ENCODE measurements at regions not wholly inside any gene's neighbourhood (a gene's known extent, or its start where the extent isn't known, plus 50 kb on each side); places are given as distances from the start of the nearest gene placed in this dataset.
A peak's percentile ranks its signal among the peaks of the same experiment; 100 is the strongest.

DNA sequence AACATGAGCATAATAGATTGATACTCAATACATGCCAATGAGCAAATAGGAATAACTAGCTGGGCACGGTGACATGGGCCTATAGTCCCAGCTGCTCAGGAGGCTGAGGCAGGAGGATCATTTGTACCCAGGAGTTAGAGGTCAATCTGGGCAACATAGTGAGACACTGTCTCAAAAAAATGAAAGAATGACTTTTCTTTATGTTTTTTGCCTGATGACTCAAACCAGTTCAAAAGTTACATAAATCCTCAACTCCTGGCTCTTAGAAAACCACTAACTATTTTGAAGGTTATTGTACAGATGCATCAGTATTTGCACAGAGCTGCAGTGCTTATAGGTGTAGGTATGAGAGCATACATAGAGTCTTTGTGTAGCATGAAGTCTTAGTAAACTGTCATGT lies 219.2 kb upstream of the RGS6 start:
- H3K9me3 ChIP-seq, result no peaks in the 10 kb centered on the region
- TF ChIP-seq, protein P1, sequence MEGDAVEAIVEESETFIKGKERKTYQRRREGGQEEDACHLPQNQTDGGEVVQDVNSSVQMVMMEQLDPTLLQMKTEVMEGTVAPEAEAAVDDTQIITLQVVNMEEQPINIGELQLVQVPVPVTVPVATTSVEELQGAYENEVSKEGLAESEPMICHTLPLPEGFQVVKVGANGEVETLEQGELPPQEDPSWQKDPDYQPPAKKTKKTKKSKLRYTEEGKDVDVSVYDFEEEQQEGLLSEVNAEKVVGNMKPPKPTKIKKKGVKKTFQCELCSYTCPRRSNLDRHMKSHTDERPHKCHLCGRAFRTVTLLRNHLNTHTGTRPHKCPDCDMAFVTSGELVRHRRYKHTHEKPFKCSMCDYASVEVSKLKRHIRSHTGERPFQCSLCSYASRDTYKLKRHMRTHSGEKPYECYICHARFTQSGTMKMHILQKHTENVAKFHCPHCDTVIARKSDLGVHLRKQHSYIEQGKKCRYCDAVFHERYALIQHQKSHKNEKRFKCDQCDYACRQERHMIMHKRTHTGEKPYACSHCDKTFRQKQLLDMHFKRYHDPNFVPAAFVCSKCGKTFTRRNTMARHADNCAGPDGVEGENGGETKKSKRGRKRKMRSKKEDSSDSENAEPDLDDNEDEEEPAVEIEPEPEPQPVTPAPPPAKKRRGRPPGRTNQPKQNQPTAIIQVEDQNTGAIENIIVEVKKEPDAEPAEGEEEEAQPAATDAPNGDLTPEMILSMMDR (IDR thresholded peaks at IDR 0.05), result no peak
- peaks cover 25 to 38% of the 10 kb centered on the region in 2 donors for H3K4me1 ChIP-seq (ENCODE audit: control insufficient read depth in 1 of 2, low read depth in 2 of 2)
- DNase-seq (ENCODE audit: low spot score) (no peak), ATAC-seq (ENCODE audit: insufficient number of reproducible peaks, low FRiP score, low read depth) (no peak)
- H3K27ac ChIP-seq, result peak overlapping the region; percentile 41 to 70
- no peak overlapping the region for H3K4me3 ChIP-seq
- H3K27me3 ChIP-seq (replicated peaks; ENCODE audit: insufficient read depth), result no peaks in the 10 kb centered on the region
- no peaks in the 10 kb centered on the region for H3K36me3 ChIP-seq

DNA sequence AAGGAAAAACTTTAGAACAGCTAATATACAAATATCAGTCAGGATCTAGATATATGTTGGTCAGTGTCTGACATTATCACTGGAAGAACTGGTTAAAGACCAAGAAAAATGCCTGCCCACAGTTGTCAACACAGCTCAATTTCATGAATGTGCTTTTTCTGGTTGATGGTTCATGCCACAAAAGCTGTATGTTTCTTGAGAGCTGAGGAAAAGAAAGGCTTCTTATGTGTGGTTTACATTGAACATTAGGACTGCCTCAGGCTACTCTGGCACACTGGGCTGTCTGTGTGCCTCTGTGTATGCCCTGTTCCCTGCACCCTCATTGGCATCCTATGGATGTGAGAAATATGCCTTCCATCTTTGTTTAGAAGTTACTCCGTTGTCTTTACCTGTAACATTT lies 218.8 kb upstream of the RGS6 start:
- DNase-seq (ENCODE audit: low spot score) (no peak), ATAC-seq (ENCODE audit: insufficient number of reproducible peaks, low FRiP score, low read depth) (no peak)
- Histone ChIP-seq H3K27me3 (replicated peaks; ENCODE audit: insufficient read depth) (no peaks in the 10 kb centered on the region), H3K4me1 (ENCODE audit: control insufficient read depth in 1 of 2, low read depth in 2 of 2) (peaks cover 25 to 38% of the 10 kb centered on the region in 2 donors), H3K9me3 (no peaks in the 10 kb centered on the region), H3K36me3 (no peaks in the 10 kb centered on the region), H3K27ac (no peak overlapping the region), H3K4me3 (no peak overlapping the region)
- TF ChIP-seq, protein P1 (IDR thresholded peaks at IDR 0.05), result no peak

DNA sequence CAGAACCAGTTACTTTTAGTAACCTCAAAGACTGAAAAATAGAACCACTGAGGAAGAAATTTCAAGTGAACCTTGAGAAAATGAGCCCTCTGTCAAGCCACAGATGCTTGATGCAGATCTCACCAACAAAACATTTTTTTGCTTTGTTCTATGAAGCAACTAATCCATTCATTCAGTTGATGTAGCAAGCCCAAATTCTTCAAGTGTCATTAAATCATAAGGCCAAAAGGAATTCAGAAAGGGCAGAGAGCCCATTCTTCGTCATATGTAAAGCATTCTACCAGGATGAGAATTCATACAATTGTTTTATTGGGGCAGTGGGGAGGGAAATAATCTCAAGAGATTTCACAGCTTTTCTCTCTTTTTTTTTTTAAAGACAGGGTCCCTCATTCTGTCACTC lies 218.0 kb upstream of the RGS6 start:
- Histone ChIP-seq H3K9me3 (no peaks in the 10 kb centered on the region), H3K27ac (no peak overlapping the region), H3K4me1 (ENCODE audit: control insufficient read depth in 1 of 2, low read depth in 2 of 2) (peaks cover 25 to 38% of the 10 kb centered on the region in 2 donors), H3K4me3 (no peak overlapping the region), H3K27me3 (replicated peaks; ENCODE audit: insufficient read depth) (no peaks in the 10 kb centered on the region), H3K36me3 (no peaks in the 10 kb centered on the region)
- ATAC-seq (ENCODE audit: insufficient number of reproducible peaks, low FRiP score, low read depth) (no peak), DNase-seq (ENCODE audit: low spot score) (no peak)
- TF ChIP-seq, protein P1 (IDR thresholded peaks at IDR 0.05), result no peak

DNA sequence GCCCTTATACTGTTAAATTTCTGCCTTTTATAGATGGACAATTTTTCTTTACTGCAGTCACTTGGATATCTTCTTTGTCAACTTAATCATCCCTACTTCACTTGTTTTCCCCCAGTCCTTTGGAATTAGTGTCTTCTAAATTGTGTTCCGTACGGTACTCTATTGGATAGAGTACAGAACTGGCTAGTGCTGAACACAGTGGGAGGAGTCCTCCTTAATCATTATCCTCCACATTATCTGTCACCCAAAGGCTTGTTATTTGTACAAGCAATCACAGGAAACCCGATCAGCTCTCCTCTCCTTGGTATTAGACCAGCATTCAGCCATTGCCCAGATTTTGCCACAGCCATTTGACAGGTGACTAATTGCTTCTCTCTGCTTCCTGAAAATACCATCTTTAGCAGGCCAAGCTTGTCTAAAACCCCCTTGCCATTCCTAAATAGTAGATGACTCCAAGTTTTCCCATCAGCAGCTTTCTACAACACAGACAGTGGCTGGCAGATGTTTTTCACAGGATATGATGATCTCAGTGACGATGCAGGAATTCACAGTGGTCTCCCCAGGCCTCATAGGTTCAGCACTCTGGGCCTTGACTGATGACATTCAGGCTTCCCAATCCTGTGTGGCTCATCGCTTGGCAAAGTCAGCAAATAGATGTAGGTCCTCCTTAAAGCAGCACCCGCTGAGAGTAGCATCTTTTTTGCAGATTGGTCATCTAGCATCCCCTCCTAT lies 216.0 kb upstream of the RGS6 start:
- no peak for DNase-seq (ENCODE audit: low spot score)
- peaks cover 20 to 33% of the 10 kb centered on the region in 2 donors for H3K4me1 ChIP-seq (ENCODE audit: control insufficient read depth in 1 of 2, low read depth in 2 of 2)
- ATAC-seq (ENCODE audit: insufficient number of reproducible peaks, low FRiP score, low read depth), result no peak
- TF ChIP-seq, protein P1 (IDR thresholded peaks at IDR 0.05), result no peak
- no peaks in the 10 kb centered on the region for H3K9me3 ChIP-seq
- no peaks in the 10 kb centered on the region for H3K27me3 ChIP-seq (replicated peaks; ENCODE audit: insufficient read depth)
- no peaks in the 10 kb centered on the region for H3K36me3 ChIP-seq
- H3K4me3 ChIP-seq, result no peak overlapping the region
- H3K27ac ChIP-seq, result no peak overlapping the region

DNA sequence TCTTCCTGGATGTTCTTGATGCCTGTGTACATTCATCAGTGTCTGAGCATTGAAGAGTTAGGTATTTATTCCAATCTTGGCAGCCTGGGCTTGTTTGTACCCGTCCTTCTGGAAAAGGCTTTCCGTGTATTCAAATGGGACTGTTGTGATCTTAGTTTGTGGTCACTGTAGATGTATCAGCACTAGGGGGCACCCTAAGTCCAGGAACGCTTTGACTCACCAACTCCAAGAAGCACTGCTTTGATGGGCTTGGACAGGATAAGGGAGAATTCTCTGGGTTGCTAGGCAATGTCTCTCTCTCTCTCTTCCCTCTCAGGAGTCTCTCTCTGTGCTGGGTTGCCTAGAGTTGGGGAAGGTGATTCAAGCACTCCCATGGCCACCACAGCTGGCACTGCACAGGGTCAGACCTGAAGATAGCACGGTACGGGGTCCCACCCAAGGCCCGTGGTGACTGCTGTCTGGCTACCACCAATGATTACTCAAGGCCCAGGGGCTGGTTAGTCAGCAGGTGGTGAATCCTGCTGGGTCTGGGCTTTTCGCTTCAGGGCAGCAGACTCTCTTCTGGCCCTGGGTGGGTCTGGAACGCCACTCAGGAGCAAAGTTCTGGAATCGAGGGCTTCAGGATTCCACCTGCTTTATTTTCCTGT lies 211.1 kb upstream of the RGS6 start:
- ATAC-seq (ENCODE audit: insufficient number of reproducible peaks, low FRiP score, low read depth) (no peak), DNase-seq (ENCODE audit: low spot score) (no peak)
- Histone ChIP-seq H3K27ac (peak overlapping the region in 1 of 2 donors; percentile 34), H3K27me3 (replicated peaks; ENCODE audit: insufficient read depth) (no peaks in the 10 kb centered on the region), H3K9me3 (no peaks in the 10 kb centered on the region), H3K4me3 (no peak overlapping the region), H3K4me1 (ENCODE audit: control insufficient read depth in 1 of 2, low read depth in 2 of 2) (peaks cover 0 to 20% of the 10 kb centered on the region in 2 donors), H3K36me3 (no peaks in the 10 kb centered on the region)
- TF ChIP-seq, protein P1 (IDR thresholded peaks at IDR 0.05), result peak; percentile 27
